HG03521 (cell line): ENCODE measurements at regions not wholly inside any gene's neighbourhood (a gene's known extent, or its start where the extent isn't known, plus 50 kb on each side); places are given as distances from the start of the nearest gene placed in this dataset.
"Not testable (repeated sequence)": the region's sequence is repeated elsewhere in the genome, so short reads cannot be mapped to it uniquely, and the experiment has no call there.

ENCODE experiments used
- ATAC-seq: cut with Tn5 transposase; IDR thresholded peaks from one replicate; pipeline ENCODE4 v1.9.1; 2021; ENCODE audit warnings: mild to moderate bottlenecking, moderate library complexity; ENCODE audit not compliant: unreplicated experiment

DNA sequence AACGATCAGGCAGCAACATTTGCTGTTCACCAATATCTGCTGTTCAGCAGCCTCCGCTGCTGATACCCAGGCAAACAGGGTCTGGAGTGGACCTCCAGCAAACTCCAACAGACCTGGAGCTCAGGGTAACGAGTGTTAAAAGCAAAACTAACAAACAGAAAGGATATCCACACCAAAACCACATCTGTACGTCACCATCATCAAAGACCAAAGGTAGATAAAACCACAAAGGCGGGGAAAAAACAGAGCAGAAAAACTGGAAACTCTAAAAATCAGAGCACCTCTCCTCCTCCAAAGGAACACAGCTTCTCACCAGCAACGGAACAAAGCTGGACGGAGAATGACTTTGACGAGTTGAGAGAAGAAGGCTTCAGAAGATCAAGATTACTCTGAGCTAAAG lies 192.8 kb upstream of the MGAT5 start:
- ATAC-seq = not testable (repeated sequence)

DNA sequence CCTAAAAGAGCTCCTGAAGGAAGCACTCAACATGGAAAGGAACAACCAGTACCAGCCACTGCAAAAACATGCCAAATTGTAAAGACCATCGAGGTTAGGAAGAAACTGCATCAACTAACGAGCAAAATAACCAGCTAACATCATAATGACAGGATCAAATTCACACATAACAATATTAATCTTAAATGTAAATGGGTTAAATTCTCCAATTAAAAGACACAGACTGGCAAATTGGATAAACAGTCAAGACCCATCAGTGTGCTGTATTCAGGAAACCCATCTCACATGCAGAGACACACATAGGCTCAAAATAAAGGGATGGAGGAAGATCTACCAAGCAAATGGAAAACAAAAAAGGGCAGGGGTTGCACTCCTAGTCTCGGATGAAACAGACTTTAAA lies 191.6 kb upstream of the MGAT5 start:
- ATAC-seq = not testable (repeated sequence)

DNA sequence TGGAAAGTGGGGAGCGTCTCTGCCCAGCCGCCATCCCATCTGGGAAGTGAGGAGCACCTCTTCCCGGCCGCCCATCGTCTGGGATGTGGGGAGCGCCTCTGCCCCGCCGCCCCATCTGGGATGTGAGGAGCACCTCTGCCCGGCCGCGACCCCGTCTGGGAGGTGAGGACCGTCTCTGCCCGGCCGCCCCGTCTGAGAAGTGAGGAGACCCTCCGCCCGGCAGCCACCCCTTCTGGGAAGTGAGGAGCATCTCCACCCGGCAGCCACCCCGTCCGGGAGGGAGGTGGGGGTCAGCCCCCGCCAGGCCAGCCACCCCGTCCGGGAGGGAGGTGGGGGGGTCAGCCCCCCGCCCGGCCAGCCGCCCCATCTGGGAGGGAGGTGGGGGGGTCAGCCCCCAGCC lies 190.0 kb upstream of the MGAT5 start:
- ATAC-seq = not testable (repeated sequence)

DNA sequence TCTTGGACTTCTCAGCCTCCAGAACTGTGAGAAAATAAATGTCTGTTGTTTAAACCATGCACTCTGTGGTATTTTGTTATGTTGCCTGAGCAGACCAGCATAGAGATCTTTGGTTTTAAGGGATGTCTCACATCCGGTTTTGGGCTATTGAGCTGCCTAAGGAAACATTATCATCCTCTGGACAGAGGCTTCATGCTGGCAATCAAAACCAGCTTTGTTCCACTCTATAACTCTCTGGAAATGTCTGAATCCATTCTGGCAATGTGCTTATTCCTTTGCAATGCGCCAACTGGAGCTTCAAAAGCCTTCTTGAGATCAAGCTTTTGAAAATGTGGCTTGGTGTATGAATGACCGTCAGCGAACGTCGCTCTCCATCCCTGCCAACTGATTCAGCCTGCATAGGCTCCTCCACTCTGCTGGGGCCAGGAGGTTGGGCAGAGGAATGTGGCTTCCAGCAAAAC lies 183.6 kb upstream of the MGAT5 start:
- ATAC-seq = no peak

DNA sequence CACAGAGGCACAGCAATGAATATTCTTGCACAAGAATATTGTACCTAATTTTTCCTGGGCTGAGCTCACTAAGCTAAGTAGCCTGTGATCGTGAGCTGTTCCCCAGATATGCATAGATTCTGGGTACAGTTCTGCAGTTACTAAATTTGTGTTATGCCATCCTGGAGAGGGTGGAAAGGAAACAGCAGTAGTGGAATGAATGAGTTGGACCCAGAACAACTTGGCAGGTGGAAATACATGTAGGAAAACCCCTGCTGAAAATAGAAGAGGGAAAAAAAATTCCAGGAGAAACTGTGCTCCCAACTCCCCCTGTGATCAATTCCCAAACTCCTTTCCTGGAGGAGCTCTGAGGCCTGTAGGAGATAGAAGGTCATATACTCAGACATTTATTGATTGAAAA lies 181.5 kb upstream of the MGAT5 start:
- ATAC-seq = no peak

DNA sequence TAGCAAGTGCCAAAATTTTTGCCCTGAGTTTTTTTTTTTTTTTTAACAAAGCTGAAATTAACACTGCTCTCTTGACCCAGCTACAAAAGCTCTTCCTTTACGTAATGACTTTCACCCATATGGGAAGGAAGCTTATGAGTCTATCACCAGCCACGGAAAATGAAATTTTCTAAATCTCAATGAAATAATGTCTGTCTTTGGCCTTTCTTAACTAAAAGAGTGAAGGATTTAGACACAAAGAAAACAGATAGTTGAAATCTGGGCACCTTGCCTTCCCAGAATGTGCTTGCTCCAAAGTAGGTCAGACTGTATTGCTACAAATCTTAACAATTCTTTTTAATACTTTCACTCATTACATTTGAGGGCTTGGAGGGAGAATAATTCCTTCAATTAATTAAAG lies 180.8 kb upstream of the MGAT5 start:
- ATAC-seq = no peak

DNA sequence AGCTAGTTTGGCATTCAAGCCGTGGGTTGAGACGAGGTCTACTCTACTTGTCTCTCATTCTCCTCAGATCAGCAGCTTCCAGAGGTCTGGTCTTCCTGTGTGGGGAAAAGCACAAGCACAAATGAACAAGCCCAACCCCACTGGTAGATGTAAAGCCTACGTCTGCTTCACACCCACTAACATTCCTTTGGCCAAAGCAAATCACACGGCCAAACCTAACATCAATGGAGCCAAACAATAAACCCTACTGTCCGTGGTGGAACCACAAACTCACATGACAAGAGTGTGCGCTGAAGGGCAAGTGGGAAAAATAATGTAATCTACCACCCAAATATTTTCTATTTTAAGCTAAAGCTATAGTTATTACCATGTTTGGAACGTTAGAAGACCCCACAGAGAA lies 179.3 kb upstream of the MGAT5 start:
- no peak for ATAC-seq

DNA sequence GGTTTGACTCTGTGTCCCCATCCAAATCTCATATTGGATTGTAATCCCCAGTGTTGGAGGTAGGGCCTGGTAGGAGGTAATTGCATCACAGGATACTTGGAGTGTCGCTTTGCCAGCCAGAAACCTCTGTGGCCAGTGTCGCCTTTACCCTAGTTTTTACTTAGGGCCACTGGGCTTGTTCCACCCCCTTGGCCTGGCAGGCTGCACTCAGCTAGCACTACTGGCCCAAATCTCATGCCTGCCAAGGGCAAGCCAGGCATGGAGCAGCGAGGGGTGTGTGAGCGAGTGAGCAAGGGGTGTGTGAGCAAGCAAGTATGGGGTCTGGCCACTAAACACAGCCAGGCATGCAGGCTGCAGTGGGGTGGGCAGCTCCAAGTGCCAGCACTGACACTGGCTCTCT lies 178.7 kb upstream of the MGAT5 start:
- no peak for ATAC-seq

DNA sequence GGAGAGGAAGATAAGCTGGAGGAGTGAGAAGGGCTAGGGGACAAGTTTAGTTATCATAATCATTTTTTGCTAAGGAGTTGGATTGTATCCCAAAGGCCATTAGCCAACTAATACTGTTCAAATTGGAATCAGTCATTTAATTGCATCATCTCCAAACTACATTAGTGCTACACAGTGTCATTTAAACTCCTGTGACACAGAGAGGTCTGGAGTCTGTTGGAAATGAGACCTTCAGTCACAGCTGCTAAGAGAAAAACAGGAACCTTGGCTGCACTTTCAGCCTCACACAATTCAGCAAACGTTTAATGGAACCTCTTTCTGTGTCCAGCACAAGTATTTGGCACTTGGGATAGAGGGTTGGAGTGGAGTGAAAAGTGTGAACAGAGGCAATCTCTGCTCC lies 175.5 kb upstream of the MGAT5 start:
- no peak for ATAC-seq

DNA sequence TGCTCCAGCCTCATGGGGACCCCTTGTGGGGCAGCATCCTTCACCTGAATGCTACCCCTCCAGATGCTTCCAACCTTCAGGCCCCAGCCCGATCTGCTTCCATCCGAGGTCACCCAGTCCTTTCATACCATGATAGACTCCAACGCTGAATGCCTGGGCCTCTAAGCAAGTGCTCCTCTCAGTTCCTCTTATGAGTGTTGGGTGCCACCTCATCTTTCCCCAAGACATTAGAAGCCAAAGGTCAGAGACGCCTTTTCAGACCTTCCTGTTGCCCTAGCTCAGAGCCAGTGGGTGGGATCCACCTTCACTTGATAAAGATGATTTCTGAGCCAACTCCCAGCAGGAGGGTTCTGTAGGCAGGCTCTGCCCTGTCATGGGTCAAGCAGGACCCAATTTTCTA lies 174.5 kb upstream of the MGAT5 start:
- peak; percentile 85 for ATAC-seq

DNA sequence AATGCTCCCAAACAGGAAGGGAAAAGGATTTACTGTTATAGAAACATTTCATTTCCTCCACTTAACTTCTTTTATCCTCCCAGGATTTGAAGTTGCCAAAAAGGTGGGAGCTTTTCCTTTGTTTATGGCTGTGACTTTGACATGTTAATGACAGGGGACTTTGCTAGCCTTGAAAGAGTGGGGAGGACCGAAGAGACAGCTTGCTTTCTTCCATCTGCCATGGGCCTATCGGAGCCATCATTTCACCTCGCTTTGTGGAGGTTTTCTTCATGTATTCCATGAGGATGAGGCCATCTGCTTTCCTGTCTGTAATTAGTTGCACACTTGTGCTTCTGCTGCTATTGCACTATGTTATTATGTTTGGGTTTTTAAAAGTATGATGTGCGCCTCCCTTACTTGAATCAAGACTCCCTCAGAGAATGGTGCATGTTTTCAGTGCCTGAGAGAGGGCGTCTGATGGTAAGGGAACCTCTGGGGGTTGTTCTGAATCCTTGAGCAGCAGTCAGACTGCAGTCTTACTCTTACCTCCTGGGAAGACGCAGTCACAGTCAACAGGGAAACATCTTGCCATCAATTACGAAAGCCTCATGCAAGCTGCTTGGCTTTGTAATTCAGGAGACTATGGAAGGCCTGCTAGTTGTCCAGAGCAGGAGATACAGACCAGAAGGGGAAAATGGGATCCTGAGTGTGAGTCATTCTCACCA lies 173.3 kb upstream of the MGAT5 start:
- no peak for ATAC-seq

DNA sequence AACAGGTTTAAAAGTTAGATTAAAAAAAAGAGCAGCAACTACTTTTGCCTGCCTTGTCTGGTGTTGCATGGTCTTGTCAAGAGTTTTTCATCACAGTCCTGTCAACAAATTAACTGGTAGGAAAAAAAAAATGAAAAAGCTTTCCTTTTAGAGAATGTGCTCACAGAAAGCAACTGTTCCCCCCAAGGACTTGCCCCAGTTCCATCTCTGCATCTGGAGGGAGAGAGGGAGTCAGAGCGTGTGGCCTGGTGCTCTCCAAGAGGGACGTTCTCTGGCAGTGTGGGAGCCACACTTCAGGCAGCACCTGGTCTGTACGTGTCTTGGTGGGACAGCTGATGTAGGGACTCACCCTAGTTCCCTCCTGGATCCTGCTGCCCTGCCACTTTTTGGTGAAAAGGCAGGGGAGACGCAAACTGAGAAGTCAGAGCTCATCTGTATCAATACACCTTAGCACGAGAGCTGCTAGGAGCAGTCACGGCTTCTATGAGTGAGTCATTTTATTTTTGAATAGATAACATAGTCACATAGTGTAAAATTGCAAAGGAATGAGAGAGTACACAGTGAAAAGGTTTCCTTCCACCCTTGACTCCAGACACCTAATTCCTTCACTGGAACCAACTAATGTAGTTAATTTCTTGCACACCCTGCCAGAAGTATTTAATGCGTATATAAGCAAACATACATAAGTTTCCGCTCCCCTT lies 172.5 kb upstream of the MGAT5 start:
- no peak for ATAC-seq

DNA sequence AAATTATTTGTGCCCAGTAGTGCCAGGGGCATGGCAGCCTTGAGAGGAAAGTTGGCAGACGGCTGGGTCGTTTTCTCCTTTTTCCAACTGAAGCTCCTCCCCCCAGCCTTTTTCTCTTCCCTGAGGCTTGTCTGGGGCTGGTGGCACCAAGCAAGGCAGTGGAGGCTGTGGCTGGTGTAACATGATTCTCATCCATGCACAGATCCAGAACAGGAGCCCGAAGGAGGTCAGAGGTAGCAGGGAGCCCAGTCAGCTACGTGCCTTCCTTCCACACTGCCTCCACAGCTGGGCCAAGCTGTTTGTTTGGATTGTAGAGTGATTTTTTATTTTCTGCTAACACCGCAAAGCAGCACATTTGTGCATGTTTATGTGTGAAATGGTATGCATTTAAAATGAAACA lies 170.3 kb upstream of the MGAT5 start:
- ATAC-seq = no peak

DNA sequence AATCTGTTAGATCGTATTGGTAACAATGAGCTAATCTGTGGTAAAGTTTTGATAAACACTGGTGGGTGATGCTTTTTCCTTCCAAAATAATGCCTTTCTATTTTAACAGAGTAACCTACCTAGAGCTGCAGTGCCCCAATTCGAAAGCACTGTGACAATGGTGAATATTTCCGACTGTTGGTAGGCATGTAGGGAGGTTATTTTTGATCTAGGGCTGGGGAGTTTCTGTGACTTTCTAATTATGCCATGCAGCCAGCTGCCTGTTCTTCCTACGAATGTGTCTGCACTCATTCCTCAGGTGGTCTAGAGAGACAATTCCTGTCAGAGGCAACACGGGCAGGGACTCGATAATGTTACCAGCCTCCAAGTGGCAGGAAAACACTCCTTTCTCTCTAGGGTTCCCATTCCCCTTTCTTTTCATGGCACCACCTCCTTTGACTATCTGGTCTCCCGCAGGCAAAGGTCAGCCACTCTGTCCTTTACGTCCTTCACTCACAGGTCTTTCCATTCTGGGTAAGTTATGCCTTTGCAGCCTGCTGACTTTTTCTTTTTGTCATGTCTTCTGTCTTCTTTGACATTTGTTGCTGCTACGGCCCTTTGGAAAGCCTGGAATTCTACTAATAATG lies 167.2 kb upstream of the MGAT5 start:
- ATAC-seq = no peak

DNA sequence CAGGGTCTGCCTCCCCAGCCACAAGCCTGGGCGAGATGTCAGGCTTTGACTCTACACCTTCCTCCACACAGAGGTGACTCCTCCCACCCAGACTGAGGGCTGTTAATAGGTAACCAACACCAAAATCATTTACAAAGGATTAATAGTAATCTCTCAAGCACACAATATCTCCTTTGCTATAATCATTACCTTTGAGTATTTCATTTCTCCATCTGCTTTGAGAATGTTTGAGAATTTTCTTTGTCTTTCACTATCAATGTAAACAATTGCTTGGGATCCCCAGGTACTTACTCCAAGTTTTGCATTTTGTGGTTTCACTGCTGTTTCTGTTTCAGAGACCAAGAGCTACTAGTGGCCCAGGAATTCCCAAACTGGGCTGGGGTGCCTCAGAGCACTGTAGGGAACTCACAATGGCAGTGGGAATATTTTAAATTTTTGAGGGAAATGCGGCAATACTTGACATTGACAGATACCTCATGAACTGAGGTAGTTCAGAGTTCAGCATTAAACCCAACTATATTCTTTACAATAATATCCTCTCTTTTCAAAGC lies 166.4 kb upstream of the MGAT5 start:
- peak; percentile 68 for ATAC-seq

DNA sequence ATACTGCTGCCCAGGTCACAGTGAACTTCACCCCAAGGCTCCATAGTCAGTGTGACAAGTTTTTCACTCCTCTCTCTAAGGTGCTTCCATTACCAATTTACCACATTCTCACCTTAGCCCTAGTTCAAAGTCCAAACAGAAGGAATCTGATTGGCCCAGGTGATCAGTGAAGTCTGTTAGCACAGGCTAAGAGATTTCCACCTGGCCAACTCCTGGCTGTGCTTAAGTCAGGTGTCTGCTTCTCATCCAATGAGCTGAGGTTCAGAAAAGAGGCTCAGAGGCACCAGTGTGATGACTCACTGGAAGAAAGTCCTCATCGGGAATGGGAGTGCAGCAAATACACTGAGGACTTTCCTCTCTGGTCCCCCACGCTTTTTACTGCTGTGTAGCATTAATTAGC lies 164.4 kb upstream of the MGAT5 start:
- ATAC-seq = no peak

DNA sequence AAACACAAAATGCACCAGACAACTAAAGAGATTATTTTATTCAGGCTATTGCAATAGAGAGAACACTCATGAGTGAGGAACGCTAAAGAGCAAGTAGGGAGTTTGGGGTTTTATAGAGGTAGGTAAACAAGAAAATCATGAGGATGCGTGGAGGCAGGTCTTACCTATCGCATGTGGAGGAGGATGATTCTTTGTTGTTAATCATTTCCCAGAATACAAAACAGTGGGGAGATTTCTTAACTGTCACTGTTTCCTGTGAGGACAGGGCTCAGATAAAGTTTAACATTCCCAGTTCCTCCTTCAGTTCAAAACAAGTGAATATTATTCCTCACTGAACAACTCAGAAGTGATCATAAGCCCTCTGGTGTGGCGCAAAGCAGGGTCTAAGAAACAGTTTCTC lies 156.1 kb upstream of the MGAT5 start:
- no peak for ATAC-seq

DNA sequence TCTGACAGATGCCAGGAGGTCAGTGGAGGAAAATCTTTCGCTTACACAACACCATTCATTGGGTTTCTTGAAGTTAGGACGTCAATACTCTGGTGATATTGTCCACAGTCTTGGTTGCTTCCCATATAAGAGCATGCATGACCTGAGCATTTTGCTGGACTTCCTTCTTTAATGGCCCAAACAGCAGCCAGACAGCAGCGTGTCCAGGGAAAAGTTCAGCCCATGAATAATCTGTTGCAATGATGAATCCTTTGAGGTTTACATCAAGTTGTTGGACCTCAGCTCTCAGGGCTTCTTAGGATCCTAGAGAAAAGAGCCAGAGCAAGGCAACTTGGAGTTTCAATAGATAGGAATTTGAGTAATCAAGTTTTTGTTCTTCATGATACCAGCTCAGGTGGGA lies 155.6 kb upstream of the MGAT5 start:
- ATAC-seq = no peak

DNA sequence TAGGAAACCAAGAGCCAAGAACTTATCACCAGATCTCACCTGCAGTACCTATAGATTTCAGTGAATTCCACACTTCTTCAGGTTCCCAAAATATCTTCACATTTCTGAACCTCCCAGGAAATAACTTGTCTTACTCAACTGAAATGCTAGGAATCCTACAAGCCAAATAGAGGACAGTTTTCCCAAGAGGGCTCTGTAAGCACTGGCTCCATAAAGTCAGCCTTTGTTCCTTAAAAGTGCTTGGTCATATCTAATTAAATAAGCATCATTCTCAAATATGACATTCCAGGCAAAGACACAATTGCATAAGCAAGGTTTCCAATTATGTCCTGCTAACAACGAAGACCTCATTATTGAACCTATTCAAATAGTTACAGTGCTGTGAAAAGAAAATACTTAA lies 154.6 kb upstream of the MGAT5 start:
- ATAC-seq = no peak

DNA sequence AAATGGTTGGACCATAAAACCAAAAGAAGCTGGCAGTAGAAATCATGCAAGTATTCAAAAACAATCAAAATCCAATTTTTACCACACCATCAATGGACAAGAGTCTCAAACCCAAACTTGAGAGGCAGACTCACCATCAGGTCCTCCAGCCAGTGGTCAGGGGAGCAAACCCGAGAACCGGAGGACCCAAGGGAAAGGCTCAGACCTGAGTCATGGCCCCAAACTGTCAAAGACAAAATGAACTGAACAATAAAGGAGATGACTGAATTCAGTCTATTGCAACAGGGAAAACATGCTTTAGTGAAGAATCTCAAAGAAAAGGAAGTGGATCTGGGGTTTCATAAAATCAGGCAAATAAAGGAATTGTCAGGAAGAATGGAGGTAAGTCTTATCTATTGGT lies 150.7 kb upstream of the MGAT5 start:
- ATAC-seq = no peak

DNA sequence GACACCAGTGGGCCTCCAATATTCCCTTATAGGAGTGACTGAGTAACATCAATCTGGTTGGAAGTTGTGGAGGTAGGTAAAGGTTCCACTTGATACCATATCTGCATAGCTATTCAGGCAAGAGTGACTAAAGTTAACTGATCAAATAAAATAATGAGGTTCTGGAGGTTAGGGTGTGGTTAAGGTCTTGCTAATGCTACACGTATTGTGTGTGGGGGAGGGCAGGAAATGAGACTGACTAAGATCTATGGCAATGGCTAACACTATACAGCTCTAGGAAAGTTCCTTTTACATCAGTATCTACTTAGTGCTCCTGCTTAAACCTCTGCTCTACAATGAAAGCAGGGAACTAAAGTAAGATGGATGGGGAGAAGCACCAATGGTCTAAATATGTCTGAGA lies 149.1 kb upstream of the MGAT5 start:
- no peak for ATAC-seq

DNA sequence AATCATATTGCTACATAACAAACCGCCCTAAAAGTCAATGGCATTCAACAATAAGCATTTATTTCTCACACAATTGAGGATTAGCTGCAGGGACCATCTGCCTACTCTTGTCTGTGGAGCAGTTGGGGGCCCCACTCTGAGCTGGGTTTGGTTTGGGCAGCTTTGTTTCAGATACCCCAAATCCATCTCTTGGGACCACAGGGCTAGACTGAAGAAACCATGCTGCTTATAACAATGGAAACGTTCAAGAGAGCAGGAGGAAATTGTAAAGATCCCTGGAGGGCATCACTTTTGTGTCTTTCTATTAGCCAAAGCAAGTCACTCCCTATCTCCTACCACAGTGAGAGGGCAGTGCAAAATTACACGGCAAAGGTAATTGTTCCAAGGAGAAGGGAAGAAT lies 146.5 kb upstream of the MGAT5 start:
- no peak for ATAC-seq
